GM23338 (cell line): ENCODE measurements at regions not wholly inside any gene's neighbourhood (a gene's known extent, or its start where the extent isn't known, plus 50 kb on each side); places are given as distances from the start of the nearest gene placed in this dataset.
"Not testable (repeated sequence)": the region's sequence is repeated elsewhere in the genome, so short reads cannot be mapped to it uniquely, and the experiment has no call there.

Experiments used
- ATAC-seq: fragments of 200-7000 bp; cut with Tn5 transposase; 3 replicates; pipeline ENCODE4 v1.9.1; 2020
- DNase-seq: peaks from one replicate; pipeline ENCODE4 v3.0.0-alpha.2; 2015; ENCODE audit warnings: low spot score
- H2AFZ ChIP-seq: fragments of 200-600 bp; sonication (generic); 2 replicates; pipeline ENCODE4 v1.8.0; 2016; ENCODE audit warnings: antibody characterized with exemption, mild to moderate bottlenecking, moderate library complexity
- H3F3A ChIP-seq: fragments of 200-600 bp; sonication (generic); replicated peaks from 2 replicates; pipeline ENCODE4 v1.8.0; 2017; ENCODE audit warnings: antibody characterized with exemption, mixed run types, low read depth
- H3K27ac ChIP-seq: fragments of 200-600 bp; sonication (generic); 2 replicates; pipeline ENCODE4 v1.6.1; 2016; ENCODE audit warnings: low read depth
- H3K27me3 ChIP-seq: fragments of 200-600 bp; sonication (generic); 2 replicates; pipeline ENCODE4 v1.8.0; 2016; ENCODE audit warnings: mild to moderate bottlenecking, mixed run types, moderate library complexity; ENCODE audit not compliant: insufficient read depth
- H3K36me3 ChIP-seq: fragments of 200-600 bp; sonication (generic); 2 replicates; pipeline ENCODE4 v1.8.0; 2016; ENCODE audit warnings: mild to moderate bottlenecking; ENCODE audit not compliant: insufficient read depth
- H3K4me1 ChIP-seq: fragments of 200-600 bp; sonication (generic); 2 replicates; pipeline ENCODE4 v1.8.0; 2016; ENCODE audit warnings: mild to moderate bottlenecking, moderate library complexity; ENCODE audit not compliant: insufficient read depth
- H3K4me2 ChIP-seq: fragments of 200-600 bp; sonication (generic); 2 replicates; pipeline ENCODE4 v1.7.1; 2017; ENCODE audit warnings: mixed run types
- H3K4me3 ChIP-seq: fragments of 200-600 bp; sonication (generic); 2 replicates; pipeline ENCODE4 v1.6.1; 2016; ENCODE audit warnings: mixed run types
- H3K79me2 ChIP-seq: fragments of 200-600 bp; sonication (generic); replicated peaks from 2 replicates; pipeline ENCODE4 v1.8.0; 2017; ENCODE audit warnings: mild to moderate bottlenecking; ENCODE audit not compliant: insufficient read depth
- H3K9me2 ChIP-seq: fragments of 200-600 bp; sonication (generic); 2 replicates; pipeline ENCODE4 v1.8.0; 2017; ENCODE audit not compliant: insufficient read depth
- H4K20me1 ChIP-seq: fragments of 200-600 bp; sonication (generic); replicated peaks from 2 replicates; pipeline ENCODE4 v1.8.0; 2017; ENCODE audit warnings: mild to moderate bottlenecking; ENCODE audit not compliant: insufficient read depth
- H3K27ac Mint-ChIP-seq: 2 replicates; pipeline ENCODE4 v1.8.0; 2020; ENCODE audit warnings: inconsistent platforms, mild to moderate bottlenecking, moderate library complexity, mixed read lengths
- H3K27me3 Mint-ChIP-seq: 3 replicates; pipeline ENCODE4 v1.8.0; 2022; ENCODE audit warnings: low read depth, mild to moderate bottlenecking, moderate library complexity, mixed read lengths, inconsistent platforms; ENCODE audit not compliant: insufficient read depth, poor library complexity
- H3K36me3 Mint-ChIP-seq: 3 replicates; pipeline ENCODE4 v1.8.0; 2021; ENCODE audit warnings: low read depth, mild to moderate bottlenecking, inconsistent platforms, moderate library complexity, mixed read lengths
- H3K4me1 Mint-ChIP-seq: 3 replicates; pipeline ENCODE4 v1.8.0; 2020; ENCODE audit warnings: mild to moderate bottlenecking, inconsistent platforms, mixed read lengths
- H3K4me3 Mint-ChIP-seq: 3 replicates; pipeline ENCODE4 v1.8.0; 2021; ENCODE audit warnings: moderate library complexity, mild to moderate bottlenecking, inconsistent platforms, mixed read lengths
- H3K9me3 Mint-ChIP-seq: 3 replicates; pipeline ENCODE4 v1.8.0; 2020; ENCODE audit warnings: moderate library complexity, mild to moderate bottlenecking, inconsistent platforms, mixed read lengths
- CTCF ChIP-seq, 2 experiments: fragments of 200-600 bp in 1 of 2; sonication (generic) in 1 of 2; conservative IDR thresholded peaks; 2 replicates each; pipeline versions ENCODE4 v1.5.1 to v1.6.1; 2016 to 2017; ENCODE audit warnings: antibody characterized with exemption in 2 of 2, low read depth in 2 of 2, mild to moderate bottlenecking in 2 of 2, moderate library complexity in 1 of 2
- EZH2 ChIP-seq: fragments of 200-600 bp; sonication (generic); IDR thresholded peaks from one replicate; pipeline ENCODE4 v1.8.0; 2017; ENCODE audit warnings: antibody characterized with exemption, mild to moderate bottlenecking, low read depth; ENCODE audit not compliant: unreplicated experiment
- POLR2AphosphoS5 ChIP-seq: IDR thresholded peaks from 2 replicates; pipeline ENCODE4 v1.6.1; 2016; ENCODE audit warnings: antibody characterized with exemption, low read depth
- ZNF462 ChIP-seq: fragments of 250-450 bp; sonication (Bioruptor Pico); IDR thresholded peaks from 2 replicates; pipeline ENCODE4 v1.5.0; 2020; ENCODE audit warnings: mild to moderate bottlenecking, moderate library complexity

GRCh38 chr10:78672918-78673317, 395.8 kb upstream of the ZMIZ1 start (continued):
- TF ChIP-seq ZNF462 (CRISPR knock-in tag), result no peak
- TF ChIP-seq POLR2AphosphoS5, result no peak
- no peak for TF ChIP-seq CTCF (conservative IDR thresholded peaks at IDR 0.05; ENCODE audit: low read depth in 2 of 2)
- TF ChIP-seq EZH2, result no peak

DNA sequence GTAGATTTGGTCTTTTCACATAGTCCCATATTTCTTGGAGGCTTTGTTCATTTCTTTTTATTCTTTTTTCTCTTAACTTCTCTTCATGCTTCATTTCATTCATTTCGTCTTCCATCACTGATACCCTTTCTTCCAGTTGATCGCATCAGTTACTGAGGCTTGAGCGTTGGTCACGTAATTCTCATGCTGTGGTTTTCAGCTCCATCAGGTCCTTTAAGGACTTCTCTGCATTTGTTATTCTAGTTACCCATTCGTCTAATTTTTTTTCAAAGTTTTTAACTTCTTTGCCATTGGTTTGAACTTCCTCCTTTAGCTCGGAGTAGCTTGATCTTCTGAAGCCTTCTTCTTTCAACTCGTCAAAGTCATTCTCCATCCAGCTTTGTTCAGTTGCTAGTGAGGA, 387.6 kb upstream of the ZMIZ1 start:
- Mint-ChIP-seq H3K9me3 (peaks cover 41% of the 10 kb centered on the region), H3K36me3 (peaks cover 20% of the 10 kb centered on the region; the same call in 2 of the 3 replicates)
- H4K20me1 ChIP-seq, DNase-seq, H3K4me3 Mint-ChIP-seq, H3K27me3 Mint-ChIP-seq, H3K36me3 ChIP-seq, H3K79me2 ChIP-seq, H3K4me1 ChIP-seq, H3K4me2 ChIP-seq, H3K9me2 ChIP-seq, H3K4me1 Mint-ChIP-seq, H2AFZ ChIP-seq, H3F3A ChIP-seq, H3K4me3 ChIP-seq, H3K27ac Mint-ChIP-seq, ATAC-seq, H3K27ac ChIP-seq, H3K27me3 ChIP-seq: not testable (repeated sequence)

GRCh38 chr10:78681986-78682385, 386.8 kb upstream of the ZMIZ1 start:
- not testable (repeated sequence) for H3K27ac ChIP-seq

More at GRCh38 chr10:78681986-78682385, 386.8 kb upstream of the ZMIZ1 start:
- H4K20me1 ChIP-seq, DNase-seq, H3K4me3 Mint-ChIP-seq, H3K36me3 ChIP-seq, H3K4me1 Mint-ChIP-seq, H3F3A ChIP-seq, ATAC-seq, H3K27ac Mint-ChIP-seq, H3K4me1 ChIP-seq, H3K79me2 ChIP-seq, H2AFZ ChIP-seq, H3K4me2 ChIP-seq, H3K9me2 ChIP-seq, H3K4me3 ChIP-seq, H3K27me3 ChIP-seq, H3K27me3 Mint-ChIP-seq: not testable (repeated sequence)
- Mint-ChIP-seq H3K9me3 (peaks cover 41% of the 10 kb centered on the region), H3K36me3 (peaks cover 20% of the 10 kb centered on the region; the same call in 2 of the 3 replicates)
